H1 (cell line): ENCODE measurements at regions not wholly inside any gene's neighbourhood (a gene's known extent, or its start where the extent isn't known, plus 50 kb on each side); places are given as distances from the start of the nearest gene placed in this dataset.

Source experiments
- BRCA1 ChIP-seq: IDR thresholded peaks from 2 replicates; pipeline ENCODE4 v1.6.1; 2012; ENCODE audit warnings: low read depth, low read length, improper control_type of control experiment
- CHD7 ChIP-seq: fragments of 300-600 bp; sonication (generic); IDR thresholded peaks from 2 replicates; pipeline ENCODE4 v1.7.1; 2012; ENCODE audit warnings: low read length, moderate library complexity, mild to moderate bottlenecking, inconsistent platforms; ENCODE audit not compliant: insufficient replicate concordance

GRCh38 chr3:34017757-34018156 lies 219.3 kb downstream of the PDCD6IP start (continued):
- no peak for TF ChIP-seq CHD7
- no peak for TF ChIP-seq BRCA1
